Upper lobe of left lung (tissue), 6 donors: ENCODE measurements at regions not wholly inside any gene's neighbourhood (a gene's known extent, or its start where the extent isn't known, plus 50 kb on each side); places are given as distances from the start of the nearest gene placed in this dataset.
"Not testable (repeated sequence)": the region's sequence is repeated elsewhere in the genome, so short reads cannot be mapped to it uniquely, and the experiment has no call there.

Experiments
- ATAC-seq, 2 donors: fragments of 200-7000 bp; cut with Tn5 transposase; one replicate each; pipeline ENCODE4 v1.9.1; 2022; ENCODE audit warnings: mild to moderate bottlenecking in 2 of 2, moderate library complexity in 2 of 2; ENCODE audit not compliant: low FRiP score in 2 of 2
- DNase-seq, 2 donors: peaks; one replicate each; pipeline ENCODE4 v3.0.0-alpha.2; 2019 to 2020
- H3K27ac ChIP-seq, 4 donors: fragments of 200-600 bp; sonication (generic); one replicate each; pipeline ENCODE4 v1.5.1; 2016 to 2019
- H3K27me3 ChIP-seq, 4 donors: fragments of 200-600 bp; sonication (generic); one replicate each; pipeline ENCODE4 v1.5.1; 2017 to 2019
- H3K36me3 ChIP-seq, 4 donors: fragments of 200-600 bp; sonication (generic); one replicate each; pipeline ENCODE4 v1.5.1; 2016 to 2019
- H3K4me1 ChIP-seq, 4 donors: fragments of 200-600 bp; sonication (generic); one replicate each; pipeline ENCODE4 v1.5.1; 2018 to 2019
- H3K4me3 ChIP-seq, 4 donors: fragments of 200-600 bp; sonication (generic); one replicate each; pipeline ENCODE4 v1.5.1; 2017 to 2019; ENCODE audit warnings: mild to moderate bottlenecking in 2 of 4, moderate library complexity in 1 of 4
- H3K9me3 ChIP-seq, 4 donors: fragments of 200-600 bp; sonication (generic); one replicate each; pipeline ENCODE4 v1.5.1; 2018 to 2019
- CTCF ChIP-seq, 6 experiments: fragments of 450-650 bp in 4 of 6; fragments of 200-600 bp in 2 of 6; sonication (generic) in 2 of 6; IDR thresholded peaks; one replicate each; pipeline ENCODE4 v1.5.1; 2016 to 2019; ENCODE audit warnings: antibody characterized with exemption in 6 of 6
- EP300 ChIP-seq, 4 donors: sonication (generic); formaldehyde crosslinking; IDR thresholded peaks; one replicate each; pipeline ENCODE4 v1.5.1; 2017; ENCODE audit warnings: antibody characterized with exemption in 4 of 4, control low read depth in 2 of 4
- POLR2A ChIP-seq, 4 donors: fragments of 450-650 bp; IDR thresholded peaks; one replicate each; pipeline ENCODE4 v1.5.1; 2016 to 2017; ENCODE audit warnings: antibody characterized with exemption in 4 of 4, mild to moderate bottlenecking in 2 of 4
- POLR2AphosphoS5 ChIP-seq, 2 donors: sonication (generic); formaldehyde crosslinking; IDR thresholded peaks; one replicate each; pipeline ENCODE4 v1.5.1; 2017; ENCODE audit warnings: antibody characterized with exemption in 2 of 2
- WGBS, 2 donors: methylation state at CpG; one replicate each; pipeline ENCODE4 v1.1.5; 2017 to 2018; 5-methylcytosine and 5-hydroxymethylcytosine counted together
- donor health status: DM: no; HTN: no; CAD: no; lungs with moderate emphysema.
- donor health status: DM: no; HTN: yes; CAD: no; lungs with severe emphysema.

DNA sequence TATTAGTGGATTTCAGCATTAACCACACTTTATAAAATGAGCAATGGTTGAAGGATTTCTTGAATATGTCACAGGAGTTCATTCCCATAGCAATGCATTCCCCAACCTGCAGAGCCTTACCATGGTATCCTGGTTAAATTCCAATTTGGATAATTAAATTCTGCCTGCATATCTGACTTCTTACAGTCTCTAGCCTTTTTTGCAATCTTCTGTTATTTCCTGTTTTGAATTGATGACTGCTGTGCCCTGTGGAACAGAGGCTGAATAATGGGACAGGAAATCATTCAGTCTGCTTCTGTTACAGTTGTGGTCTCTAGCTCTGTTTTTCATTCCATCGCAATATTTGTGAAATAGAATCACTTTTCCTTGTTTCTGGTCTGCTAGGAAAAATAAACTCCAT lies 1823.9 kb downstream of the PLA2G4A start:
- Histone ChIP-seq H3K4me3 (no peak overlapping the region), H3K27me3 (no peaks in the 10 kb centered on the region), H3K27ac (no peak overlapping the region), H3K9me3 (no peaks in the 10 kb centered on the region), H3K4me1 (no peaks in the 10 kb centered on the region), H3K36me3 (no peaks in the 10 kb centered on the region)
- DNase-seq (no peak), ATAC-seq (no peak)
- TF ChIP-seq POLR2AphosphoS5 (IDR thresholded peaks at IDR 0.05) (no peak), CTCF (IDR thresholded peaks at IDR 0.05) (no peak), POLR2A (IDR thresholded peaks at IDR 0.05) (no peak), EP300 (IDR thresholded peaks at IDR 0.05) (no peak)
- WGBS, 2 donors: 26 to 34% methylated on average over 1 of the region's 1 CpG

DNA sequence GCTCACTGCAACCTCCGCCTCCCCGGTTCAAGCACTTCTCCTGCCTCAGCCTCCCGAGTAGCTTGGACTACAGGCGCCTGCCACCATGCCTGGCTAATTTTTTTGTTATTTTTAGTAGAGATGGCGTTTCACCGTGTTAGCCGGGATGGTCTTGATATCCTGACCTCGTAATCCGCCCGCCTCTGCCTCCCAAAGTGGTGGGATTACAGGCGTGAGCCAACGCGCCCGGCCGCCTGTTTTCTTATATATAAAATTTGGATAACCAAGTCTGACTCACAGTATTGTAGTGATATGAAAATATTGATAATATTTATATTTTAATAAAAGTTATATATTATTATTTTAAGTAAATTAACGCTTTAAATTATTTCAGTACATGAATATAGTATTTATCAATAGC lies 1821.7 kb downstream of the BRINP3 start:
- DNase-seq: peak in 1 of 2 donors; percentile 44

DNA sequence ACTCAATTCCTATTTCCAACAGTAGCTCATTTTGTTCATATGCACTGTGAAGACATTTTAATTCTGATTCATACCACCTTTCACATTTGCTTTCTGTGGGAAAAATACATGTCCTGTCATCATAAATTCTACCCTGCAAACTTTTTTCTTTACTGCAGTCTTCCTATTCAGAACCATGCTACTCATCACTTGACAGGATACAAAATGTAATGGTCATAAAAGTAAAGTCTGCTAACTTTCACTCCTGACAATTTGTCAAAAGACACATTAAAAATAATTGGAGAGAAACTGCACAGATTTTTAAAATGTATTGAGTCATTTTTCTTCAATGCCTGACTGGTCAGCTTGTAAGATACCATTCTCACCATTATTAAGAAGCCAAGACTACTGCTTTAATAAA lies 1817.1 kb downstream of the BRINP3 start:
- no peaks in the 10 kb centered on the region for H3K4me1 ChIP-seq
- no peaks in the 10 kb centered on the region for H3K9me3 ChIP-seq
- DNase-seq: no peak
- no peak for ATAC-seq
- no peak overlapping the region for H3K27ac ChIP-seq
- H3K4me3 ChIP-seq: no peak overlapping the region
- TF ChIP-seq POLR2AphosphoS5 (IDR thresholded peaks at IDR 0.05) (no peak), POLR2A (IDR thresholded peaks at IDR 0.05) (no peak), EP300 (IDR thresholded peaks at IDR 0.05) (no peak), CTCF (IDR thresholded peaks at IDR 0.05) (no peak)
- H3K27me3 ChIP-seq: no peaks in the 10 kb centered on the region
- H3K36me3 ChIP-seq: no peaks in the 10 kb centered on the region

More for the DNA sequence above, 1821.7 kb downstream of the BRINP3 start:
- H3K27me3 ChIP-seq, ATAC-seq, H3K4me1 ChIP-seq, H3K36me3 ChIP-seq, H3K9me3 ChIP-seq, H3K27ac ChIP-seq, H3K4me3 ChIP-seq: not testable (repeated sequence)
- 95 to 96% methylated on average over 16 of the region's 16 CpGs for WGBS, 2 donors

GRCh38 chr1:188665477-188665876 lies 1812.2 kb downstream of the BRINP3 start:
- Histone ChIP-seq H3K4me3 (no peak overlapping the region), H3K36me3 (no peaks in the 10 kb centered on the region), H3K27me3 (no peaks in the 10 kb centered on the region), H3K27ac (no peak overlapping the region), H3K9me3 (peaks cover 0 to 3% (median 0%) of the 10 kb centered on the region in 4 donors), H3K4me1 (no peaks in the 10 kb centered on the region)
- no peak for ATAC-seq
- TF ChIP-seq POLR2A (IDR thresholded peaks at IDR 0.05) (no peak), EP300 (IDR thresholded peaks at IDR 0.05) (no peak), CTCF (IDR thresholded peaks at IDR 0.05) (no peak), POLR2AphosphoS5 (IDR thresholded peaks at IDR 0.05) (no peak)
- DNase-seq: no peak
- WGBS, 2 donors: 63 to 78% methylated on average over 4 of the region's 4 CpGs

- TF ChIP-seq POLR2AphosphoS5 (IDR thresholded peaks at IDR 0.05) (no peak), EP300 (IDR thresholded peaks at IDR 0.05) (no peak), CTCF (IDR thresholded peaks at IDR 0.05) (no peak), POLR2A (IDR thresholded peaks at IDR 0.05) (no peak)
- ATAC-seq (no peak), DNase-seq (no peak)
- Histone ChIP-seq H3K4me3 (no peak overlapping the region), H3K36me3 (no peaks in the 10 kb centered on the region), H3K27me3 (no peaks in the 10 kb centered on the region), H3K27ac (no peak overlapping the region), H3K9me3 (peaks cover 0 to 3% (median 0%) of the 10 kb centered on the region in 4 donors), H3K4me1 (no peaks in the 10 kb centered on the region)
- 73 to 94% methylated on average over 2 of the region's 2 CpGs for WGBS, 2 donors
These were observed 1809.6 kb downstream of the BRINP3 start for GRCh38 chr1:188668083-188668482.
